Skeletal muscle cell (primary cell): ENCODE measurements at regions not wholly inside any gene's neighbourhood (a gene's known extent, or its start where the extent isn't known, plus 50 kb on each side); places are given as distances from the start of the nearest gene placed in this dataset.
"Not testable (repeated sequence)": the region's sequence is repeated elsewhere in the genome, so short reads cannot be mapped to it uniquely, and the experiment has no call there.

ENCODE experiments used
- DNase-seq: peaks from one replicate; pipeline ENCODE4 v3.0.0-alpha.2; 2010; ENCODE audit warnings: low read depth
- H3K4me3 ChIP-seq: 2 replicates; pipeline ENCODE4 v1.5.1; 2011; ENCODE audit warnings: low read depth, mild to moderate bottlenecking, control low read depth, low read length, moderate library complexity

DNA sequence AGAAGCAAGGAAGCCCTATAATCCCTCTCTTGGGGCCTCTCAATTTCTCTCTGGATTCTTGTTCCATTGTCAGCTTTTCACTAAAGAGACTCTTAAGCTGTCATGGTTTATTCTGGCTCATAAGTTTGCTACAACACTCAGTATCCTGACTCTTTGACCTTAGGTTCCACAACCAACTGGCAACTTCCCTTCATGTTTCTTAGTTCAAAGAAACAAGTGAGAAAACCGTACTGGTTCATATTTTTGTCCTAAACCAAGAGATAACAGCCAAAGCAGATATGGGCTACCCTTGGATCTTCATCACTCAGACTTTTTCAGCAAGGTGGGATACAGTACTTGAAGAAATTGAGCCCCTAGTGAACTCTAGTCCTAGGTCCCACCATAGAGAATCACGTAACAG is 109.9 kb upstream of the CRIM1 start:
- H3K4me3 ChIP-seq, result no peak overlapping the region
- DNase-seq, result no peak

DNA sequence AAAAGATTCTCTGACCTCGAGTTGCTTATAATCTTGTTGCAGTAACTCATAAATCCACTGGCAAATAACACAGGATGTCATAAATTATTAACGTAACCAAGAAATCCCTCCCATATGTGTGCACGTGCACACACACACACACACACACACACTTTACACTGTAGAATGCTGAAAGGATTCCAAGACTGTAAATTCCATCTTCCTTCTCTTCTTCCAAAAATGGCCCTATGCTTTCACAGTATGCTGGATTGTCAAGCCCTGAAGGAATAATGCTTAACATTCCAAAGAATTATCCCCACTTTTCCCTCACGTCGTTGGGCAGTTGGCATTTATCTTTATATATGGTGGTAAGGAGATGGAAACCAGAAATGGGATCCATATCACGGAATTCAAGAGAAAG is 117.5 kb upstream of the CRIM1 start:
- no peak overlapping the region for H3K4me3 ChIP-seq
- no peak for DNase-seq

- DNase-seq, result no peak
- H3K4me3 ChIP-seq, result no peak overlapping the region
Measured at GRCh38 chr2:36235882-36236281, 119.7 kb upstream of the CRIM1 start.

GRCh38 chr2:36235426-36235825 is 120.2 kb upstream of the CRIM1 start:
- H3K4me3 ChIP-seq, result no peak overlapping the region
- DNase-seq, result no peak

DNA sequence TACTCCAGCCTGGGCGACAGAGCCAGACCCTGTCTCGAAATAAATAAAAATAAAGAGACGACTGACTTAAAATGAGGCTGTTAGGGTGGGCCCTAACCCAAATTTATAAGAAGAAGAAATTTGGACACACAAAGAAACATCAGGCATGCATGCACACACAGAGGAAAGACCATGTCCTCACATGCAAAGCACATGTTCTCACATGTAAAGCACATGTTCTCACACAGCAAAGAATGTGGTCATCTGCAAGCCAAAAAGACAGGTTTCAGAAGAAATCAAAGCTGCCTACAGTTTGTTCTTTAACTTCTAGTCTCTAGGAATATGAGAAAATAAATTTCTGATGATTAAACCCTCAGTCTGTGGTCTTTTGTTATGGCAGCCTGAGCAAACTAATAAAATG is 132.3 kb upstream of the CRIM1 start:
- H3K4me3 ChIP-seq, result no peak overlapping the region
- DNase-seq, result no peak

DNA sequence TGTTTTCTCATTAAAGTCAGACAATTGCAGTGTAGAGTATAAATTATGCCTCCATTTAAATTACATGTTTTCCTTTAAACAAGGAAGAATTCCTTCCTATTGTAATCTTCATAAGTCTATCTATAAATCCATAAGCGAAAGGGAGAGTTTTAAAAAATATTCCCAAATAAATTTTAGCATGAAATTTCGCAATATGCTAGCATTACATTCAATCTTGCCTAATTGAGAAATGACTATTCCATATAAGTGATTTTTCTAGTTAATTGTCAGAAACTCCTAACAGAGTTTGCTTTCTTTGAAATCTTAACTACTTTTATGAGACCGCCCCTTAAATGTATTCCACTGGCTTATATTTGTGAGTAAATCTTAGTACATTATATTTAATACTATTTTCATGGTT is 133.1 kb upstream of the CRIM1 start:
- no peak overlapping the region for H3K4me3 ChIP-seq
- no peak for DNase-seq

- no peak for DNase-seq
- no peak overlapping the region for H3K4me3 ChIP-seq
Measured at GRCh38 chr2:36214691-36215090, 140.9 kb upstream of the CRIM1 start.

DNA sequence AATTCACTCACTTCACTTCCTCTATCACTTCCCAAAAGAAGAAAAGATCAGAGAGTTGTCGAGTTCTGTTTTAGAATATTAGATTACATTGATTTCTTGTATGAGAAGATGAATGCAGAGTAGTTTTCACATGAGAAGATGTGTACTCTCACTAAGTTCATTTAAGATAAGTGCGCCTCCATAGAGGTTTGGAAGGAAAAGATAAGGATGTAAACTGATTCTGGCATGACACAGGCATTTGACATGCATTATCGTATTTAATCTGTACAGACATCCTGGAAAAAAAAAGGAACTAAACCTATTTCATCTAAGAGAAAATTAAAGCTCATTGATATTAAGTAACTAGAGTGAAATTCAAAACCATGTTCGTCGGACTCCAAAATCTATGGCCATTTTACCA is 152.2 kb upstream of the CRIM1 start:
- no peak for DNase-seq
- H3K4me3 ChIP-seq, result no peak overlapping the region

- no peak overlapping the region for H3K4me3 ChIP-seq
- no peak for DNase-seq
Measured at GRCh38 chr2:36197181-36197971, 158.2 kb upstream of the CRIM1 start.

DNA sequence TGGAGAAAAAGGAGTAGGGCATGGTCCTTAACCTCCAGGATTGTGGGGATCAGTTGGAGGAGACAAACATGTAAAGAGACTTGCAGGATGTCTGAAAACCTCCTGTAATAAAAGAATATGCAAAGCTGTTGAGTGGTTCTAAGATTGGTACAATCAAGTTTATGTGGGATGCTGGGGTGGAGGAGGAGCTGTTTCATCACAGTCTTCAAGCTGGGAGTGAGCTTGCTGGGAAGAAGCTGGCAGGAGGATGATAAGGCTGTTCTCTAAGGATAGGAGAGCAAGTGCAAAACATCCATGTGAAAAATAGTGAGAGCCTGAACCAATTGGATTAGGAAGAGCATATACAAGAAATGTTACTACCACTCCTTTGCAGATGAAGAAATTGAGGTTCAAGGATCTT is 161.9 kb upstream of the CRIM1 start:
- H3K4me3 ChIP-seq, result no peak overlapping the region
- DNase-seq, result no peak

DNA sequence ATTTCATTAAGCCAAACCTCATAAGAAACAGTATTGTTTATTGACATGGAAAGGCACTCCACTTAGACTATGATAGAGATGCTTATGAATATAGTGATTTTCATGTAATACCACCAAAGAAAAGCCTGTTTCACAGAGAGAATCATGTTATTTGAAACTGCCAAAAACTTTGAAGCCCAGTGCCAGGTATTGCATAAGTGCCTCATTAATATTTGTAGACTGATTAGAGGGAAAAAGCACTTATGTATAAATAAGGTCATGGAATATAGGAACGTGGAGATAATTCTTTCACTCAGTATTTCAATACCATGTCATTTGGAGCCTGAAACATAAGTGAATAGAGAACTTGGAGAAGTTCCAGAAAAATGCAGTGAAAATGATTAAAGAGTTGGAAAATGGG is 162.6 kb upstream of the CRIM1 start:
- no peak overlapping the region for H3K4me3 ChIP-seq
- DNase-seq, result no peak

DNA sequence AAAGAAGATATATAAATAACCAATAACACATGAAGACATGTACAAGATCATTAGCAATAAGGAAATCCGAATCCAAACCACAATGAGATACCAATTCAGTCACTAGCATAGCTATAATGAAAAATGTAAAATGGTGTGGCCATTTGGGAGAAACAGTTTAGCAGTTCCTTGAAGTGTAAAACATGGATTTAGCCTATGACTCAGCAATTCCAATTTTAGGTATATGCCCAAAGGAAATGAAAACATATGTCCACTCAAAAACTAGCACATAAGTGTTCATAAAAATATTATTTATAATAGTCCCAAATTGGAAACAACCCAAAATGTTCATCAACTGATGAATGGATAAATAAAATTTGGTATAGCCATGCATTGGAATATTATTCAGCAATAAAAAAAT is 165.5 kb upstream of the CRIM1 start:
- H3K4me3 ChIP-seq, result no peak overlapping the region

DNA sequence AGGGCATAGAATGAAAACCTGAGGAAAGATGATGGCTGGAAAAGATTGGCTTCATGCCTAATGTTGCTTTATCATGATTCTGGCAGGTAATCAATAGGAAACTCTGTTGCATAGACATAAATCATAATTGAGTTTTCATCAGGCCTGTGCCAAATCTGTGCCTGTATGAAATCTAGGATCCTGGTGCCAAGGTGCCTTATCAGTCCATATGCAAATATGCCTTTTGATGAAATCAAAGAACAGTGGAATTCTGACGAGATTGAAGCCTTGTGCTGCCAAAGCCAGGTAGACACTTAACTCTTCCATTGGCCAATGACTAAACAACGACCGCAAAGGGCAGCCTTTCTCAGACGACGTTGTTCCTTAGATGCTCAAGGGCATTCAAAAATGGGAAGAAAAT is 170.0 kb upstream of the CRIM1 start:
- H3K4me3 ChIP-seq, result no peak overlapping the region
- DNase-seq, result no peak

More for the DNA sequence above, 165.5 kb upstream of the CRIM1 start:
- DNase-seq, result no peak

- DNase-seq, result no peak
- no peak overlapping the region for H3K4me3 ChIP-seq
Measured at GRCh38 chr2:36184848-36185247, 170.7 kb upstream of the CRIM1 start.

DNA sequence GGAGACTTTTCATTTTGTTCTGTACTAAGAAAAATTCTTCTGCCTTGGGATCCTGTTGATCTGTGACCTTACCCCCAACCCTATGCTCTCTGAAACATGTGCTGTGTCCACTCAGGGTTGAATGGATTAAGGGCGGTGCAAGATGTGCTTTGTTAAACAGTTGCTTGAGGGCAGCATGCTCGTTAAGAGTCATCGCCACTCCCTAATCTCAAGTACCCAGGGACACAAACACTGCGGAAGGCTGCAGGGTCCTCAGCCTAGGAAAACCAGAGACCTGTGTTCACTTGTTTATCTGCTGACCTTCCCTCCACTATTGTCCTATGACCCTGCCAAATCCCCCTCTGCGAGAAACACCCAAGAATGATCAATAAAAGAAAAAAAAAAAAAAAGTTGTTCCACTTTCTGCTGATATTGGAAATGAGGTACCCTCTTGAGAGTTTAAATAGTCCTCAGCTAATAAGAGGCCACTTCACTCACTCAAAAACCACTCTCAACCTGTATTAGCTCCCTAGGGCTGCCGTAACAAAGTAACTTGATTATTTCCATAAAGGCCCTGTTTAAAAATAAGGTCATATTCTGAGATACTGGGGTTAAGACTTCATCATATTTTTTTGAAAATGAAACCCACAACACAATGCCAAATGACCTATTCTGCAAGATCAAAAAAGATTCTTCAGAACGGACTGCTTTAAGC is 174.6 kb upstream of the CRIM1 start:
- not testable (repeated sequence) for H3K4me3 ChIP-seq, DNase-seq

DNA sequence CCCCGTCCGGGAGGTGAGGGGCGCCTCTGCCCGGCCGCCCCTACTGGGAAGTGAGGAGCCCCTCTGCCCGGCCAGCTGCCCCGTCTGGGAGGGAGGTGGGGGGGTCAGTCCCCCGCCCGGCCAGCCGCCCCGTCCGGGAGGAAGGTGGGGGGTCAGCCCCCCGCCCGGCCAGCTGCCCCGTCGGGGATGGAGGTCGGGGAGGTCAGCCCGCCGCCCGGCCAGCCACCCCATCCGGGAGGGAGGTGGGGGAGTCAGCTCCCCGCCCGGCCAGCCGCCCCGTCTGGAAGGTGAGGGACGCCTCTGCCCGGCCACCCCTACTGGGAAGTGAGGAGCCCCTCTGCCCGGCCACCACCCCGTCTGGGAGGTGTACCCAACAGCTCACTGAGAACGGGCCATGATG is 175.3 kb upstream of the CRIM1 start:
- not testable (repeated sequence) for DNase-seq, H3K4me3 ChIP-seq

DNA sequence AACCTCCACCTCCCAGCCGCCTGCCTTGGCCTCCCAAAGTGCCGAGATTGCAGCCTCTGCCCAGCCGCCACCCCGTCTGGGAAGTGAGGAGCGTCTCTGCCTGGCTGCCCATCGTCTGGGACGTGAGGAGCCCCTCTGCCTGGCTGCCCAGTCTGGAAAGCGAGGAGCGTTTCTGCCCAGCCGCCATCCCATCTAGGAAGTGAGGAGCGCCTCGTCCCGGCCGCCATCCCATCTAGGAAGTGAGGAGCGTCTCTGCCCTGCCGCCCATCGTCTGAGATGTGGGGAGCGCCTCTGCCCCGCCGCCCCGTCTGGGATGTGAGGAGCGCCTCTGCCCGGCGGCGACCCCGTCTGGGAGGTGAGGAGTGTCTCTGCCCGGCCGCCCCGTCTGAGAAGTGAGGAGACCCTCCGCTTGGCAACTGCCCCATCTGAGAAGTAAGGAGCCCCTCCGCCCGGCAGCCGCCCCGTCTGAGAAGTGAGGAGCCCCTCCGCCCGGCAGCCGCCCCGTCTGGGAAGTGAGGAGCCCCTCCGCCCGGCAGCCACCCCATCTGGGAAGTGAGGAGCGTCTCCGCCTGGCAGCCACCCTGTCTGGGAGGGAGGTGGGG is 175.8 kb upstream of the CRIM1 start:
- not testable (repeated sequence) for DNase-seq

GRCh38 chr2:36178384-36178783 is 177.2 kb upstream of the CRIM1 start:
- DNase-seq, result no peak

More for the DNA sequence above, 175.8 kb upstream of the CRIM1 start:
- H3K4me3 ChIP-seq, result not testable (repeated sequence)

GRCh38 chr2:36177282-36177681 is 178.3 kb upstream of the CRIM1 start:
- H3K4me3 ChIP-seq, result no peak overlapping the region
- no peak for DNase-seq

More at GRCh38 chr2:36178384-36178783, 177.2 kb upstream of the CRIM1 start:
- no peak overlapping the region for H3K4me3 ChIP-seq

DNA sequence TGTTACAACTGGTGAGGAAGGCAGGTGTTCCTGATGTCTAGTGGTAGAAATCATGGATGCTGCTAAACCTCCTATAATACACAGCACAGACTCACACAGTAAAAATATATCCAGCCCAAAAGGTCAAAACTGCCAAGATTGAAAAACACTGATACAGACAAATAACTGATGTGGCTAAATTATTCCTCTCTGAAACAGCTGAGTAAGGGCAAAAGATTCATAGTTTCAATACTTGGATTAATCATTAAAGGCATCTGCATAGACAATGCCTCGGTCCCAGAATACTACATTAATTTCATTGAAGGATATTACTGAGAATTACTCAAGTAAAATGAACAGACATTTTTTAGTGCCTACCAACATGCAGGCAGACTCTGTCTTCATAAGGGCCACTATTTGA is 180.7 kb upstream of the CRIM1 start:
- no peak for DNase-seq
- no peak overlapping the region for H3K4me3 ChIP-seq
